Neural cell (in vitro differentiated cells): ENCODE measurements at regions not wholly inside any gene's neighbourhood (a gene's known extent, or its start where the extent isn't known, plus 50 kb on each side); places are given as distances from the start of the nearest gene placed in this dataset.

Source experiments
- CTCF ChIP-seq: fragments of 450-650 bp; IDR thresholded peaks from 2 replicates; pipeline ENCODE4 v1.5.1; 2014; ENCODE audit warnings: antibody characterized with exemption, mild to moderate bottlenecking, moderate library complexity; ENCODE audit not compliant: poor library complexity, severe bottlenecking
- EP300 ChIP-seq: fragments of 450-650 bp; conservative IDR thresholded peaks from 2 replicates; pipeline ENCODE4 v1.6.1; 2014; ENCODE audit warnings: antibody characterized with exemption, mild to moderate bottlenecking, moderate library complexity; ENCODE audit not compliant: poor library complexity, severe bottlenecking
- TAF1 ChIP-seq: IDR thresholded peaks from 2 replicates; pipeline ENCODE4 v1.6.1; 2012; ENCODE audit warnings: low read depth

- TF ChIP-seq EP300 (no peak), CTCF (no peak), TAF1 (no peak)
Observed at GRCh38 chr21:41678924-41679318, 87.9 kb downstream of the RIPK4 start.
